Kidney tubule cell (primary cell): ENCODE measurements at regions not wholly inside any gene's neighbourhood (a gene's known extent, or its start where the extent isn't known, plus 50 kb on each side); places are given as distances from the start of the nearest gene placed in this dataset.
"Not testable (repeated sequence)": the region's sequence is repeated elsewhere in the genome, so short reads cannot be mapped to it uniquely, and the experiment has no call there.

Experiments used
- DNase-seq: peaks from one replicate; pipeline ENCODE4 v3.0.0-alpha.2; 2018; ENCODE audit warnings: low spot score

DNA sequence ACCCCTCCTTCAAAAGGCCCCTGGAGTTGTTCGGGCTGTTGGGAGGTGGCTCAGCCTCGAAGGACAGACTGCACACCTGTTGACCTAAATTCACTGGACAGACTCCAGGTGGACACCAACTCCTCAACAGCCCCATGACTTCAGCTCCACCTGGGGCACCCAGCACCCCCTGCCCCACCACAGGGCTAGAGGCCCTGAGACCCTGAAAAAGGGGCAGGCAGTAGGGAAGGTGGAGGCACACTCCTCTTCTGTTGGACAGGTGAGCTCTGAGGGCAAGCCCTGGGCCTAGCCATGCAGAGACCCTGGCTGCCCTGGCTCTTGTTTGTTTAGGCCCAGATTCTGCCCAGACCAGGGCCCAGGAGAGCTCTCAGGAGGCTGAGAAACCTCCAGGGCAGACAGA lies 409.7 kb upstream of the CAMK1G start:
- DNase-seq = not testable (repeated sequence)

DNA sequence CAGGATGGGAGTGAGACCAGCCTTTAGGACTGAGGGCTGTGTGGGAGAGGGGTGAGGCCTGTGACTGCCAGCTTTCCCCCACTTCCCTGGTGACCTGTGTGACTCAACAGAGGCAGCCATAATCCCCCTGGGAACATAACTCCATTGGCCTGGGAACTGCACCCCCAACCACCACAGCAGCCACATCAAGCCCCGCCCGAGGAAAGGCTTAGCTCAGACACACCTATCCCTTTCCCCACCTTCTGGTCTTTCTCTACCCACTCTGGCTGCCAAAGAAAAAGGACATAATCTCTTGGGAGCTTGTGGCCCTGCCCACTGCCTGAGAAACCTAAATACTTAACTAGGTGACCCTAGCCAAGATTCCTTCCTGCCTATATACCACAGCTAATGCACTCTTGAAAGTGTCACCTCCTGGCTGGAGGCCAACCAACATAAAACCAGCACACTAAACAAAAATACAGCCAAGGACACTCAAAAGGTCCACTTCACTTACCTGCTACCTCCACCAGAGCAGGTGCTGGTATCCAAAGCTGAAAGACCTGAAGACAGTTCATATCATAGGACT lies 406.6 kb upstream of the CAMK1G start:
- no peak for DNase-seq

DNA sequence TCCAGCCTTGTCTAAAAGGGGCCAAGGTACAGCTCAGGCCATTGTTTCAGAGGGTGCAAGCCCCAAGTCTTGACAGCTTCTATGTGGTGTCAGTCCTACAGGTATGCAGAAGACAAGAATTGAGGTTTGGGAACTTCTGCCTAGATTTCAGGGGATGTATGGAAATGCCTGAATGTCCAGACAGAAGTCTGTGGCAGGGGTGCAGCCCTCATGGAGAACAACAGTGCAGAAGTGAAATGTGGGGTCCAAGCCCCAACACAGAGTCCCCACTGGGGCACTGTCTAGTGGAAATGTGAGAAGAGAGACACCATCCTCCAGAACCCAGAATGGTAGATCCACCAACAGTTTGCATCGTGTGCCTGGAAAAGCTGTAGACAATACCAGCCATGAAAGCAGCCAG lies 400.3 kb upstream of the CAMK1G start:
- no peak for DNase-seq

DNA sequence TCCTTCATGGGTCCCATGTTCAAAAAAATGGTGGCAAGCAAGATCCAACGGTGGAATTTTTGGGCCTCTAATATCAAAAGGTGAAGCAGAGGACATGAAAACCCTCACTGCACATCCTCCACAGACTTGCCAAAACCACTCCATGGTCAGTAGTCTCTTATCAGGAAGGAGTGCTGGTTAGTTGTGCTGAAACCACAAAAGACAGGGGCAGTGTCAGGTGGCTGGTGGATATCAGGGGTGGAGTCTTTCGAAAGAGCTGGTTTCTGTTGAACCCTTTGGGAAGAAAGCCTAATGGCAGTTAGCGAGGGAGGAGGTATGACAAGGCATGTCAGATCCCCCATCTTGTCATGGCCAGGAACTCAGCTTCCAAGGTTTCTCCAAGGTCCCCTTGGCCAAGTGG lies 395.9 kb upstream of the CAMK1G start:
- DNase-seq = no peak

DNA sequence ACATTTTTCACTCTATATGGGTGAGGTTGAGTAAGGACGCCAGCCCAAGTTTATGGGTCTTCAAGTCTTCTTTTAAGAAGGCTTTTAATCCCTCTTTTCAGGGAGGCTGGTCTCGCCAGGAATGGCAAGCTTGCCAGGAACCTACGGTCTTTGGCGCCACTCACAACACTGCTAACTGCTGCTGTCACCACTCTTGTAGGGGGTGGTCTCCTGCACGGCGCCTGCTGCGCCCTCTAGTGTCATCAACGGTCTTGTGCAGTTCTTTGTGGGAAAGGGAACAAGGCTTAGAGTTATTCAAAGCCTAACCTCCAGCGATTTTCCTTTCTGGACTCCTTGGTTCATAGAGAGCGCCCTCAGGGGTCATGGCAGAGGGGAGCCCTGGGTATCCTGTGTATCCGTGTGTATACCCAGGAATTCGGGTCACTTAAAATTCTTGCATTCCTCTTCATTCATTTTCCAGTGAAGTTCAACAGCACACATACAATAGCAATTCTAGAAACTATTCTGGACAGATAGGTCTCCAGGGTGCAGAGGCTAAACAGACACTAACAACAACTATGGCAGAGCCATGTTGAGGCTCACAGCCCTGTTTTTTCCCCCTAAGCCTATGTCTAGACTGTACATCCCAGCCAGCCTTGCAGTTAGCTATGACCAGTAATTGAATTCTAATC lies 392.8 kb upstream of the CAMK1G start:
- peak; percentile 63 for DNase-seq

DNA sequence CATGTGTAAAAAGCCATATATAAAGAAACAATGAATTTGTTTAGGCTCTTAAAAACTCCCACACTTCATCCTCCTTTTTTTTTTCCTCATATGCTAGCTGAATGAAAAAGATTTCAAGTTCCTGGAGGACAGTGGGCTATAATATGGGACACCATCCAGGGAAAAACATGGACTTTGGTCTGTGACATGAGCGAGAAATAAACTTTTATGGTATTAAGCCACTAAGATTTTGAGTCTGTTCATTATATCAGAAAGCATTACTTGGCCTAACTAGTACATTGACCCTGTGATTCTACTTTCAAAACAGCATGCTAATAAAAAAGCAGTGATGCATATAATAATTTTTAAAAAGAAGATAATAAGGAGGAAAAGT lies 392.3 kb upstream of the CAMK1G start:
- DNase-seq = no peak

DNA sequence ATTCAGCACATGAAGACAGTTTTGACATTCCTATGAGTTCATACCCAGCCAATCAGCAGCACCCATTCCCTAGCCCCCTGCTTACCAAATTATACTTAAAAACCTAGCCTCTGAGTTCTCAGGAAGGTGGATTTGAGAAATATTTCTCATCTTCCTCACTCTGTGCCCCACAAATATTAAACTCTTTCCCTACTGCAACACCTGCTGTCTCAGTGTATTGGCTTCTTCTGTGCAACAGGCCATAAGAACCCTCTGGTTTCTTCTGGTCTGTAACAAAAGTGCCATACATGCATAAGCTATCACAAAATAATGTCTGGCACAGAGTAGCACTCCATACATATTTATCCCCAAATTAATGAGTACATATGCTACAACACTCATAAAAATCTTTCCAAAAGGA lies 387.4 kb upstream of the CAMK1G start:
- no peak for DNase-seq

DNA sequence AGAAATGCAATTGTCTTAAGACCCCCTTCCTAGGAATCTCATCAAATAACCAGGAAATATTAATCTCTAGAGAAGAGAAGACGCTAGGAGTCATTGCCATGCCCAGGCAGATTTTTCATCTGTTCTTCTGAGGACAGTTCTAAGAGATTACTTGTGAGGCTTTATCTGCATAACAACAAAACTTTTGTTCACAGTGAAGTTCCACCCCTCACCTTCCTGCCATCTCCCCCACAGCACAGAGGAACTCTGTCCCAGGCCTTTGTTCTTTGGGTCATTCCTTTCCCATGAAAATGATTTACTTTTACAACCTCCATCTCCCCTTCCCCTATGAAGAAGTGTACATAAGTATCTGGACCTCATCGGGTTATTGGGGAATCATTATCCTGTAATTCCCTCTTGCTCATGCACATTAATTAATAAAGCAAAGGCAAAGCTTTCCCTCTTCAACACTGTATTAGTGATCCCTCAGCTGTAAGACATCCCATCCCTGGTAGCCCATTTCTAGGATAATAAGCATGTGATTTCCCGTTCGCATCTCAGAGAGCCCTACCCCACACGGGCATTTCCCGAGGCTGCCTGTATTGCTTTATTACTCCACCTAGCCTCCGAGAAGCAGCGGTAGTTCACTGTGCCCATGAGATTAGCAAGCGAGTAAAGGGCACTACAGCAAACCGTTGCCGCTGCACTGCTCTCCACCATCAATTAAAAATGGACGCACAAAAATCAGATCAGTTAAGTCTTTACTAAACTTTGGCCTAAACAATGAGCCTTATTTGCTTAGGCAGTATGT lies 384.4 kb upstream of the CAMK1G start:
- no peak for DNase-seq

DNA sequence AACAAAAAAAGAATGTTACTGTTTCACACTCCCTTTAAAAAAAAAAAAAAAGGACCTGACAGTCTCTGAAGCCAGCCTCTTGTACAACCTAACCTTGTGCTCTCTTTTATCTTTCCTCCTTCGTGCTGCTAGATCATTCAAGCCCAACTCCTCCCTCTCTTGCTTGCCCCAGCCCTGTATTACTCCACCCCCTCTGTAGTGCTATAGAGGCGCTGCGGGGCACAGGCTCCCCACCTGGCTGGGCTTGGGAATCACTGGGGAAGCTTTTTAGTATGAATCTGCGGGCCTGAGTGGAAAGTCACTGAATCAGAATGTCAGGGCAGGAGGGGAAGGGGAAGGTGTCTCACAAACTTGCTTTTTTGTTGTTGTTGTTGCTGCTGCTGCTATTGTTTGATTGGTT lies 383.7 kb upstream of the CAMK1G start:
- DNase-seq = peak; percentile 29

DNA sequence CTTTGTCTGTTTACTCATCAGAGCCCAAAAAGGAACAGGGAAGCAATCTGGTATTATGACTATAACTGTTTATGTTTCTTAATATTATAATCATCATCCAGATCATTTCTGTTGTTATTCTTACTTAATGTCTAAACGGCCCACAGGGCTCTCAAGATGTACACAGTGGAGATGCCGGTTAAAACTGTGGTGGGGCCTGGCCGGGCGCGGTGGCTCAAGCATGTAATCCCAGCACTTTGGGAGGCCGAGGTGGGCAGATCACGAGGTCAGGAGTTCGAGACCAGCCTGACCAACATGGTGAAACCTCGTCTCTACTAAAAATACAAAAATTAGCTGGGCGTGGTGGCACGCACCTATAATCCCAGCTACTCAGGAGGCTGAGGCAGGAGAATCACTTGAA lies 381.2 kb upstream of the CAMK1G start:
- not testable (repeated sequence) for DNase-seq

DNA sequence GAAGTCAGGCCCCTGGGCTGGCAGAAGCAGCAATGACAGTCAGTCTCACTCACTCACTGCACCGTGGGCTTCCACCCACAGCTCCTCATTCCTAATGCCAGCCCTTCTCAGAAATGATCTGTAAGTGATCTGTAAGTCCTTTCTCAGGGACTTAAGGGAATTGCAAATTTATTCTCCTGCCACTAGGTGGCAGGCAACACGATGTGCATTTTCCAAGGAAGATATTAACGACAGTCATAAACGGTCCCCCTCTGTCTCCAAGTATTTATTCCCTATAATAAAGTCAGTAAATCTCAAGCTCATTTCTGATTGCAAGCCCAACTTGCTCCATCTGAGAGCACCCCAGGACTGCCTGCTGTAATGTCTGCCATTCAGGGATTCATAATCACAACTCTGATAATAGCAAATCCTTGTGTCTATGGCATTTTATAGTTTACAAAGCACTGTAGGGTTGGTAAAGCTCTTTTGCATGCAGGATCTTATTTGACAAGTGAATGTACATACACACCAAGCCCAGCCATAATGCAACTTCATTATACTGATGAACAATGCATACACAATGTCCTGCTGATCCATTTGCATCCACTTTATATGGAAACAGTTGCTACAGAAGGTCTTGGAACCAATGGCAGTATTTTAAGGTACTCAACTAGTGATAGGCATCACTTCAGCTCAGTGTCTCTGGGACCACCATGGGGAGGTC lies 380.5 kb upstream of the CAMK1G start:
- DNase-seq = peak; percentile 65

DNA sequence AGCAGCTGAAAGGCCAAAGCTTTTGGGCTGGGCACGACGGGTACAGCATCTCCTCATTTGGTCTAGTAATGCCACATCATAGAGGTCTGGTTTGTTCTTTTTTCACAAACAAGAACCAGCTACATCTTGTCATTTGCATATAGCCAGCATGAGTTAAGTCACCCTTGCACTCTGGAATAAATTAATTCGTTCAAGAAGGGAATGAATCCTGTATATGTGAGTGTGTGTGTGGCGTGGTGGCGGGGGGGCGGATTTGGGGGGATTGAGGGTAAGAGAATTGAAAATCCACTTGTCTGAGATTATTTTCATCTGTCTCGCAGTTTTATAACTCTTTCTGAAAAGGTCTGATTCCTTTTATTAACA lies 380.0 kb upstream of the CAMK1G start:
- DNase-seq = no peak

DNA sequence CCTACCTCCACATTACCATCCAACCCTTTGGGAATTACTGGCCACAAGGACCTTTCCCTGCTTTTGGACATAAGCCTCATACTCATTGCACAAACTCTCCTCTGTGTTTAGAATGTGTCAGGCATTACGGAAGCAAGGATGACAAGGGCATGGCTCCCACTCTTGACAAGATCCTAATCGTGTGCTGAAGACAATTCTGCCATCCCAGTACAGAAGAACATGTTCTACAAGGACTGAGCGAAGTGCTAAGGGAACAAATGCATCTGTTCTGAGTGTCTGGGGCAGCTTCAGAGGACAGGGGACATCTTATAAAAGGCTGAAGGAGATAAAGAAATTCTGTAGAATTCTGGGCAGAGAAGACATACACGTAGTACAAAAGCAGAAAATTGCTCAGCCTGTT lies 378.5 kb upstream of the CAMK1G start:
- DNase-seq = no peak

DNA sequence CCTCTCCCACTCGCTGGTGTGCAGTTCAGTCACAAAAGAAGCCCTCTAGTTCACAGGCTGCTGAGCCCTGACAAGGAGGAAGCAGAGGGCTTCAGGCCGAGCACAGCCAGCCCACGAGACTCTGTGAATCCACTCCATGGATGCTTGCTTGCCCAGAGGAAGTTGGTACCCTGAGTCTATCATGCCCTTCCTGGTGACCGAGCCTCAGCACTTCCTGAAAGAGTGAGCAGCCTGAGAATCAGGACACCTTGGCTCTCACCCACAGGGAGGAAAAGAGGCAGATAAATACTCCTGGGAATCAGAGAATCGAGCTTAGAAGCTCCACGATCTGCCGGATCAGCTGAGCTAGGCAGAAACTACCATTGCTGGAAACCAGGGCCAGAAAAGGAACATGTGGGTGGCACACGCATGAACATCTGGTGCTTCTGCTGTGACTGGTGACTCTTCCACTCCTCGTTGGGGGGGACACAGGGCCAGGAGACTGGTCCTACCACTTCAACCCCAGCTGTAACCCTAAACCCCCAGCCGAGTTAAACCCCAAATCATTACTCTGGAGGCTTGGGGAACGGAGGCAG lies 376.3 kb upstream of the CAMK1G start:
- DNase-seq = peak; percentile 9

DNA sequence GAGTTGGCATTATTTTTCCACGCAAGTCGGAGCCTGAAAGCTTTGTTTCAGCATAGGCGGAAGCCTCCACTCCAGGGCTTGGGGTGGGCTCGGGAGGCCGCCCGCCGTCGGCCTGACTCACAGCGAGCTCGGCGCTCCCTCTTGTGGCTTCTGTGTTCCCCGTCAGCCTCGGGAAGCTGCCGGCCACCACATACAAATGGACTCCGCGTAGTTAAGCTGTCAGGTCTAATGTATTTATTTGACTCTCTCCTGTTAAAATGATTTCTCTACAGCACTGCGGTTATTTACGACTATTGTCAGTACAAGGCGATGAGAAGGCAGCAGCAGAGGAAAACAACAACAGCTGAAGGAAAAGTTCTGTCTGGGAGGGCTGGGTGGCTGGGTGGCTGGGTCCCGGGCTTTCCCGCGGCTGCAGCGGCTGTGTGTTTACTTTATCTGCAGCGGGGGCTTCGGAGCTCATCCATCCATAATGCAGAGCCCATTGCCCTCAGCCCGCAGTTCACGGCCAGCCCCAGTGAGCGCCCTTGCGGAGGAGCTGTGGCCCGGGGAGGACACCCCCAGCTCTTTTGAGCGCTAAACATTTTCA lies 375.7 kb upstream of the CAMK1G start:
- DNase-seq = peak; percentile 78

DNA sequence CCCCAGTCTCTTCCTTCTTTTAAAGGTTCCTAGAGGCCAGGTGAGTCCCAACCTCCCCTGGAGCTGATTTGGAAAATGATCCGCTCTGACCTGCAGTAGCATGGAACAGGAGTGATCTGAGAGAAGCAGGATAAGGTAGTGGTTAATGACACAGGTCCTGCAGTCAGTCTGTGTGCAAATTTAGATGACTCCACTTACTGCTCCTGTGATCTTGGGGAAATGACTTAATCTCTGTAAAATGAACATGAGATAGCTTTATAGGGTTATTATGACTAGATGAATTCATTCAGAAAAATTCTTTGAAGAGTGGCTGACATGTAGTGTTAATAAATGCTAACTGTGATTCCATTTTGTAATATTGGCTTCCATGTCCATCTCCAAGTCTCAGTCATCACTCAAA lies 374.9 kb upstream of the CAMK1G start:
- DNase-seq = peak; percentile 75

DNA sequence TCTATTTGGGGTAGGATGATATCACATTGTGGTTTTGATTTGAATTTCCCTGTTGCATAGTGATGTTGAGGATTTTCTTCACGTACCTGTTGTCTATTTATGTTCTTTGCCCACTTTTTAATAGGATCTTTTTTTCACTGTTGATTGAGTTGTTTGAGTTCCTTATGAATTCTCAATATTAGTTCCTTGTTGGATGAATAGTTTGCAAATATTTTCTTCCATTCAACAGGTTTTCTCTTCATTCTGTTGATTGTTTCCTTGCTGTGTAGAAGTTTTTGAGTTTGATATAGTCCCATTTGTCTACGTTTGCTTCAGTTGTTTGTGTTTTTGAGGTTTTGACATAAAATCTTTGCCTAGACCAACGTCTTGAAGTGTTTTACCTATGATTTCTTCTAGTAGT lies 369.5 kb upstream of the CAMK1G start:
- no peak for DNase-seq

DNA sequence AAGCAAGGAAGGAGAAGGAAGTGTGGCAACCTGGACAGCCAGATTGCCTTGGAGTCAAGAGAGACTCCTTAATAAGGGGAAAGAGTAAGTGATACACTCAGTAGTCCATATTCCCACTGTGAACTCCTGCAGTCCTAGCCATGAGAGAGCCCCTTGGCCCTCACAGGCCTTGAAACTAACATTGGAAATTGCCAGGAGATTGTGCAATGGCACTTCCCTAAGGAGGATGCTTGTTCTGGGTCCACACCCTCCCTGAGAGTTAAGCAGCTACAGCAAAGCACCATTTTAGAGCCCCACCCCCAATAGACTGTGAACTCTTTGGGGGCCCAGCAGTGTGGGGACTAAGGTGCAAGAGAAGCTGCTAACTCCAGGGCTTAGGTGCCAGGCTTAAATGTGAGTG lies 367.7 kb upstream of the CAMK1G start:
- DNase-seq = no peak

DNA sequence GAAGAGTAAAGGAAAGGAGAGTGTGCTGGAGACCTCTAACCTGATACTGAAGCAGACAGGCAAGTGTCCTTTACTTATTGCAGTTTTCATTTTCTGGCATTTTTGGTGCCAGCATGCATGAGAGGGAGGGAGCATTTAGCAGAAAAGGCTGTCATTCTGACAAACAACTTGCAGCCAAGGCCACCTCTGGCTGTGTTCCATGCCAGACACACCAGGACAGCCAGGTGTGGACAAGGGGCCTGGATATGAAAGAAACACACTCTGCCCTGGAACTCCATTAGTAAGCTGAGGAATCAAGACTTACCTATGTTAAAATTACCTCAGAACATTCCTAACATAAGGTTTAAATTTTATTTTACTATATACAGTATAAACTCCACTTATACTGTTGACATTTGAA lies 365.4 kb upstream of the CAMK1G start:
- no peak for DNase-seq

DNA sequence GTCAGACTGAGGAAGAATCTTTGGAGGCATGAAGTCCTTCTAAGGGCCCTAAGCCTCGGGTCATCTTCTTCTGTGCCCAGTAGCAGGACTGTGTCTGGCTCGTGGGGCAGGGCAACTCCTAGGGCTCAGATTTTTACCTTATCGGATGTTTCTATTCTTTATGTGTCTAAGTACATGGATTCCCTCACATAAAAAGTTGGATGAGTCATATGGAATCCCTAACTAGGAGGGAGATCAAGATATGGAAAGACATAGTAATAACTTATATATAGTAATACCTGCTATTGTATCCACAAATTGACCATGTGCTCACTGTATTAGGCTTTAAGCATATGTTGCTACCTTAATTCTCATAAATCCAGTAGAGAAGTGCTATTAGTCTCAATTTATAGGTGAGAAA lies 364.5 kb upstream of the CAMK1G start:
- no peak for DNase-seq

DNA sequence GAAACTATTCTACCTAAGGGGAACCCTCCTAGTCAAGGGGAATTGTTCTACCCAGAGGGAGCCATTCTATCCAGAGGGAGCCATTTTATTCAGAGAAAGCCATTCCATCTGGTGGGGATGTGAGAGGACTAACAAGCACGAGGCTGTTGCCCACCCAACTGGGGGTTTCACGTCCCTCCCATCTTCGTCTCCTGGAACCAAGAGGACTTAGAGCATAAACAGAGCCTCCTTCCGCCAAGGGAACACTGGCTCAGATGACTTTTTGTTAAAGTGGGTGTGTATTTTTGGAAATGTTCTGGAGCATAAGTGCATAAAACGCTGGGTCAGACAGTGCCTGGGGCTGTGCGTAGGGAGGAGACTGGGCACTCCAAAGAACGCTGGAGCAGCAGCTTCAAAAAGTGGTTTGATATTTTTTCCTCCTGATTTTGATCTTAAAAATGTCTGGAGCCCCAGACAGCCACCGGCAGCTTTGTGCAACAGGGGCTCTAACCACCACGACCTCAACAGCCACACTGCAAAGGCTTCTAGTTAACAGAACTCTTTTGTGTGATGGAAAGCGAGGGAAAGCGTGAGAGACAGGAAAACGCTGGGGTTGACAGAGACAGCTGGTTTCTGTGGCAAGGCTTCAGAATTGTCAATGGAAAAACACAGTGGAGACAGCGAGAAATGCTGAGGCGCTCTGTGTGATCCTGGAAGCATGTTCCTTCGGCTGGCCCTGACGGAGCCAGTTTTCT lies 363.6 kb upstream of the CAMK1G start:
- no peak for DNase-seq

DNA sequence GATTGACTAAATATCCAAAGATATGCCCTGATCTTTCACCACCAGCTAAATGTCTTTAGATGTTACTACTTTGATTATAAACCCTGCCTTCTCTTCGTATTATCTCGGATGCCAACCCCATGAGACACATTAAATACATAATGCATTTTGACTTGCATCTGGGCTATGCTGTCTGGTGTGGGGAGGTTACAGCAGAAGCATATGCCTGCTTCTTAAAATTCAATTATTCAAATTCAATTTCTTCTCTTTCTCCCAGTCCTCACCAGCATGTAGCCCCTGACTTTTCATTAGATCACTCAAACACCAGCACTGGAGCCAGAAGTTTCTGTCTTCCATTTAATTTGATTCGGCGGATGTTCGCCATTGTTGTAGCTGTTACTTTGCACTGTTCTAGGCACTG lies 360.7 kb upstream of the CAMK1G start:
- DNase-seq = no peak
